ENCODE measurements at regions not wholly inside any gene's neighbourhood (a gene's known extent, or its start where the extent isn't known, plus 50 kb on each side); places are given as distances from the start of the nearest gene placed in this dataset.

DNA sequence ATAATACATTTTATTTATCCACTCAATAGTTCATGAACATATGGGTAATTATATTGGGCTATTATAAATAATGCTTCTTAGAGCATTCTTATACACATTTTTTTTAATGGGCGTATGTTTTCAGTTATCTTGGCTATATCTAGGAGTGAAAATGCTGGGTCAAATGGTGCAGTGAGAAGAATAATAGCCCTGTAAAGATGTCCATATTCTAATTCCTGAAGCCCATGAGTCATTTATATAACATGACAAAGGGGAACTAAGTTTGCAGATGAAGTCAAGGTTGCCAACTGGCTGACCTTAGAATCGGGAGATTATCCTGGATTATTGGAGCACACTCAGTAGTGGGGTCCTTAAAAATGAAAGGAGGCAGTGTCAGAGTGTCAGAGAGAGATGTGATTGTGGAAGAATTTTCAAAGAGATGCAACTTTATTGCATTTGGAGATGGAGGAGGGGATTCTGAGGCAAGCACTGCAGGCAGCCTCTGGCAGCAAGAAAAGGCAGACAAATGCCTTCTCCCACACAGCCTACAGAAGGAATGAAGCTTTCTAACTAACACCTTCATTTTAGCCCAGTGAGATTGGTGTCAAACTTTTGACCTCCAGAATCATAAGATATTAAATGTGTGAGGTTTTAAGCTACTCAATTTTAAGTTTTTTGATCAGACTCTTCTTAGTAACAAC, 106.1 kb upstream of the HS3ST1 start:
- no peak for DNase-seq (ENCODE audit: low read depth)

DNA sequence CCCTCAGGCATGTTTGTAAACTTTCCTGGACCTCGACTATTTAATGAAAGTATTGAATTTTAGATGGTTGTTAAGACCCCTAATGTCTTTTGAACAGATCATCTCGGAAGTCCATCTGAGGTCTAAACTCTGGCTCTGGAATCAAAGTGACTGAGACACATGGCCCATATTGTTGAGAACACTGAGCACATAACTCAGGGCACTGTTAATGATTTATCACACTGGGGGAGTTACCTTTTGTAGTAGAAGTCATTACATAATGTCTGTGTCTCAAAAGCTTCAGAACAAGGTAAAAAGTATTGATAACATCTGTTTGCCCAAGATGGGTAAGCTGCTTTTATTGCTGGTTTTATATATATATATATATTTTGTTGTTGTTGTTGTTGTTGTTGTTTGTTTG, 103.4 kb upstream of the HS3ST1 start:
- no peak for DNase-seq (ENCODE audit: low read depth)

DNA sequence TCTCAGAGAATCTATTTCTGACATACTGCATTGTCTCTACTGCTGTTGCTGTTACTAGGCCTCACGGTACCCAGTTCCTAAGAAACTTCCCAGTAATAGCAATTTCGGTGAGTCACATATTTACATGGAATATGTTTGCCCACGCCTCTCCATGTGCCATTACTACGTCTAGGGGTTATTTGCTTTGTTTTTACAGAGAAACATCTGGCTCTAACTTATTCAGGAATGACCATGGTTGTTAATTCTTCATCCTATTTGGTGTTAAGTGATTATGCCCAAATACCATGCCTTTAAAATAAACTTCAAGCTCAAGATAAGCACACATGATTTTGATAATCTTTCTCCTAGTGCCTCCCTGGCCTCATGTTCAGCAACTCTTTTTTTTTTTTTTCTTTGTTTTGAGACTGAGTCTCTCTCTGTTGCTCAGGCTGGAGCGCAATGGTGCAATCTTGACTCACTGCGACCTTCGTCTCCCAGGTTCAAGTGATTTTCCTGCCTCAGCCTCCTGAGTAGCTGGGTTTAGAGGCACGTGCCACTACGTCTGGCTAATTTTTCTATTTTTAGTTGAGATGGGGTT, 101.0 kb upstream of the HS3ST1 start:
- no peak for DNase-seq (ENCODE audit: low read depth)

DNA sequence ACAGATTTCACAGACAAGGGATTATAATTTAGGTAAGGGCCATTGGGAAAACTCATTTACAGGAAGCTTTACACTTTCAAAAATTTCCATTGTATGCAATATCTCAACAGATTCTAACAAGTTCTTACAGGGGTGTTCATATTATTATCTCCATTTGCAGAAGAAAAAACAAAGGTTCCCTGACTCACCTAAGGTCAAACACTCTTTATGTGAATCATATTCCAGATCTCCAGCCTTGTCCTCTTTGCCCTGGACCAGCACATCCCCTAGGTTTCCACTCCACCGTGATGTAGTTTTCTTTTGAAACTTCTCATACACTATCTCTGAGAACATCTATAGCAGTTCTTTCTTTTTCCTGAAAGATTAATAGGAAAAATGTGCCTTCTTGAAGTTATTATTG, 96.4 kb upstream of the HS3ST1 start:
- no peak for DNase-seq (ENCODE audit: low read depth)

DNA sequence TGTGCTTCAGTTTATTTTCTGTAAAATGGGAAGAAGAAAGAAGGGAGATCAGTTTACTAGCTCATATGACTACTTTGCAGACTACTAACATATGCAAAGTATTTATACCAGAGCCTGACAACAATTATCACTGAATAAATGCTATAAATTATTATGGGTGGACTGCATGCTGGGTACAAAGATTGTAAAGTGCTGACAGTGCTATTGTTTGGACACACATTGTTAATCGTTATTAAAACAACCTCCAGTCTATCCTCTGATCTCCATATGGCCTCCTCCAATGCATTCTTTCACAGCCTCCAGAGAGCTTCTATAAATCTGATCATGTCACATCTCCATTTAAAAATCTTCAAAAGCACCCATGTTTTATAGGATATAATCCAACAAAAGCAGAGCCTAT, 90.1 kb upstream of the HS3ST1 start:
- no peak for DNase-seq (ENCODE audit: low read depth)

DNA sequence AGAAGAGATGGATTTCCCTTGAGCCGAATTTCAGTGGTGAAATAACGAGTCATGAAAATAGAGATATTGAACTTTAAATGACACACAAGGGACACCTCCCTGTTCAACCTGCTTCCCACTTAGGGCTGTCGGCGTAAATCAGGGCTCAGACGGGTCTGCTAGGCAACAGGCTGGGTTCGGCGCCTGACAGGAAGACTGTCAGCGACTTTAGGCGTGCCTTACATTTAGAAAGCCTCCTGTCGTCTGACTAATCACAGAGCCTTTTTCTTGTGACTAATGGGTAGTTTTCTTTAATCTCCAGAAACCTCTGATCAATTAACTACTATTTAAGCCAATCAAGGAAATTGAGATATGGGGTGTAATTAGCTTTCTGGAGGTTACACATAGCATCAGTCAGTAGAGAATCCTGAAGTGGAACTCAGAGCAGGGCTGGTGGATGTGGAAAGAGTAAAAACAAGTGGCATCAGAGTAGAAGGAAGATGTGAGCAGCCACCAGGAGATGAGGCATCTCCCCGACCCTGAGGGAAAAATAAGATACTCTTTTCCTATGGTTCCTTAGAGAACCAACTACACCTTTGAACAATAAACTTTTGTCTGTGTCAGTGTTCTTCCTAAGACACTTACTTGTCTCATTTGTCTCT, 86.2 kb upstream of the HS3ST1 start:
- no peak for DNase-seq (ENCODE audit: low read depth)

DNA sequence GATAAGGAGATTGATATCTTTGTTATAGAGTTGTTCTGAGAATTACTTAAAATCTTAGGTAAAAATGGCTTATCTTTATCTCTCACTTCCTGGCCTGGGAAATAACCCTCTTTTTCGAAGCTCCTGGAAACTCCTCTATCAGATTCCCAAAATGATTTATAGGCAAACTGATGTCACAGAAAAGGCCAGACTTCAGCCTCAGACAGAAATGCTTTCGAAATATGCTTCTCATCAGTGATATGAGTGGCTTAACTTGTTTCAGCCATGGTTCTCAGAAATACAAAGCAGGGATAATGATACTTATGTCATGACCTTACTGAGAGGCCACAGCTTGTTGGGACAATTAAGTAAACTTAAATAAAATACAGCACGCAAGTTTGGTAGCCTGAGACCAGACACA, 85.3 kb upstream of the HS3ST1 start:
- no peak for DNase-seq (ENCODE audit: low read depth)

DNA sequence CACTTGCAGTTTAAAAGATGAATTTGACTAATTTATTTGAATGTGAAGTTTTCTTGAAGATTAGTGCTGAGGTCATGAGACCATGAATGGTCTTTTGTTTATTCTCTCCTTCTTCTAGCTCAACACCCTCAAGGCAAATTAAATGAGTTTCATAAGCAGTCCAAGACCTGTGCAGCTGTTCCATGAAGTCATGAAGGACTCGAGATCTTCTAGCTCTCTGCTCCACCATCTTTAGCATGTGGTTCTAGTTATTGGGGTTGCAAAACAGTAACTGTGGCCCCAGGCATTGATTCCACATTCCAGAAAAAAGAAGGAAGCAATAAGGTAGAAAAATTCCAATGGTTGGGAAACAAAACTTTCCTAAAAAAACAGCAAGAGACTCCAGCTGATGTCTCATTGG, 84.2 kb upstream of the HS3ST1 start:
- no peak for DNase-seq (ENCODE audit: low read depth)

DNA sequence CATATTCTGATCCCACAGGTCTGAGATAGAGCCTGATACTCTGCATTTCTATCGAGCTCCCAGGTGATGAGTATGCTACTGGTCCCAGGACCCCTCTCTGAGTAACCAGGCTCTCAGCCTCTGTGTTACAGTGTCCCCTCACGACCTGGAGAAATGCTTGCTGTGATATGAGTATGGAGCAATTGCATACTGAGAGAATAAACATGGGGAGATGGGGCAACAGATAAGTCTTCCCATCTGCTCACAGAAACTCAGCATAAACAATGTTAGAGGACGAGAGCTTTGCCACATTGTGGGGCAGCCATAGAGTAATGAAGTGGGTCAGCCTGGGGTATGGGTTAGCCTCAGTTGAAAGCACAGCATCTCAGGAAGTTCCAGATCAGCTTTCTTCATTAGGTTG, 82.6 kb upstream of the HS3ST1 start:
- no peak for DNase-seq (ENCODE audit: low read depth)

DNA sequence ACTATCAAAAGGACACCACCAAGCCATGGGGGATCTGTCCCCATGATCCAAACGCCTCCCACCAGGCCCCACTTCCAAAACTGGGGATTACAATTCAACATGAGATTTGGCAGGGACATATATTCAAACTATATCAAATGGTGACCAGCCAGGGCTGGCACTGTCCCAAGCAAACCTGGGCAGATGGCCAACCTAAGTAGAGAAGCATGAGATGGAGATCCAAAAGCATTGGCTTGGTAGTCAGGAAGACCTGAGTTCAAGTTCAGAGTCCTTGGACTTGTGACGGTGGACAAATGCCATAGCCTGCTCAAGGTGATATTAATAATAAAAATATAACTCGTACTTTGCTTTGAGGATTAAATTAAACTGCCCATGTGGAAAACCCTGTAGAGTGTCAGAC, 79.2 kb upstream of the HS3ST1 start:
- no peak for DNase-seq (ENCODE audit: low read depth)

DNA sequence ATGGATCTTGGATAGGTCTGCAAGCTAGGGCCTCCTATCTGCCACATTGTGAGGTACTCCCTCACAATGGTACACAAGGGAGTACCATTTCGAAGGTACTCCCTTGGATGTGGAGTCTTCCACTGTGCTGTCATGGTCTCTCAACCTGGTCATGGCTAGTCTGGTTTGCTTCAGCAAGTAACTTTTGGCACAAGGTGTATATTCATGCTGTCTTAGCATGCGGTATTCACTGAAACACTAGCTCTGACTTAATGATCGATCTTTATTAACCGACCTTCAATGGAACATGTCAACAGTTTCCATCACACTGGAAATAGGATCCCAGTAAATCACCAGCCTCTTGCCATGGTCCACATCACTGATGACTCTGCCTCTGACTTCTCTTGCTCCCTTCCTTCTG, 77.5 kb upstream of the HS3ST1 start:
- DNase-seq (ENCODE audit: low read depth) = no peak

DNA sequence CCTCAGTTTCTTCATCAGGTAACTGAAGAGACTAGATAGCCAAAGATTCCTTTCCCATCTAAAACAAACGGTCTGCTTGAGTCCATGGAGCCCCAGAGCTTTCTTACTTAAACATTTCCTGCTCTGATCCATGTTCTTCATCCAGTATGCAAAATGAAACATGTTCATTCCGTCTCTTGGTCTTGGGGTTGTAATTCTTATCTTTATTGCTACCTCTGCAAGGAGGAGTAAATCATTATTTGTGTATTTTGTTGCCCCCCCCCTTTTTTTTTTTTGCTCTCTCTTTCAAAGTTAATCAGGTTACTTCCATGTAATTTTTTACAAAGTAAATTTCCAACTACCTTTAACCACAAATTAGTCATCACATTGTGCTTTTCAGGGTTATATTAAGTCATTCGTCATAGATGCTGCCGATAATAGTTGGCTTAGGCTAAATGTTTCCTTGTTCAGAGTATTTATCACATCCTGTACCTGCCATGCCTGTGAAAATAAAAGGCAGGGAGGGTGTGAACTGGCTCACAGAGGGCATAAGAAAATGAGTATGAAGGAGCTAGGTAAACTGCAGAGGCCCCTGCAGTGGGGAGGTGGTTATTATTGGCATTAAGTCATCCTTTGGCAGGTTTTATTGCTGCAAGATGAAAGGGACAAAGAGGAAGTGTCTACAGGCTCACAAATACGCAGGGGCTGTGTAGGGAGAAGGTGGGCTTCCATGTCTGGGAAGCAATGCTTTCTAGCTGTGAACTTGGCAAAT, 76.7 kb upstream of the HS3ST1 start:
- no peak for DNase-seq (ENCODE audit: low read depth)

DNA sequence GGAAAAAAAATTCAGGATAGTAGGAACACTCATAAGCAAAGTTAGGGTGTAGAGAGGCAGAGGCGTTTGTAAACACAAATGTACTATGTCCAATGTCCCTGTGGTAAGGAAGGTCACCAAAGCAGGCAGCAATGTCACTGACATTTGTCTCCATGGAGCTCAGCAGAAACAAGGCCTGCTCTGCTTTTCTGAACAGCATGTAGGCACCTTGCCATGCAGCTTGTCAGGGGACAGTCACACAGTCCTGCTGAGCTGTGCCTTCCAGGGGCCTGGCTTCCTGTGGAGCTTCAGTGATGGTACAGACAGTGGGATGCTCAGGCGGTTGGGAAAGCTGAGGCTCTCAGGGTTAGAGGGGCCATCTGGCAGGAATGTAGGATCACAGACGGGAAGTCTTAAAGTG, 74.5 kb upstream of the HS3ST1 start:
- DNase-seq (ENCODE audit: low read depth) = no peak

DNA sequence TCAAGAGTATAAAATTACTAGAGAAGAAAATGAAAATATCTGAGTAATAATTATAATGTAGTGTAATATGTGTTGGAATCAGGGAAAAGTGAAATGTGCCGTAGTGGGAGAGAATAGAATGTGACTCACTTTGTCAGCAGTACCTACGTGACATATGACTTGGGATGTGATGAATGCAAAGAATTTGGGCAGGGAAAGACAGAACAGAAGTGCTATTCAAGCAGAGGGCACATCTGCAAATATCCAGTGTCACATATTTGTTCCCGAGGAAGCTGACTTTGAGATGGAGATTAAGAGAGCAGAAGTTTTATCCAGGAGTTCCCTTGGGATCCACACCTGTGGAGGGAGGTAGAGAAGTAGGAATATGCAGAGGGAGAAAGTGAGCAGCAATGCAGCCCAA, 69.3 kb upstream of the HS3ST1 start:
- no peak for DNase-seq (ENCODE audit: low read depth)

DNA sequence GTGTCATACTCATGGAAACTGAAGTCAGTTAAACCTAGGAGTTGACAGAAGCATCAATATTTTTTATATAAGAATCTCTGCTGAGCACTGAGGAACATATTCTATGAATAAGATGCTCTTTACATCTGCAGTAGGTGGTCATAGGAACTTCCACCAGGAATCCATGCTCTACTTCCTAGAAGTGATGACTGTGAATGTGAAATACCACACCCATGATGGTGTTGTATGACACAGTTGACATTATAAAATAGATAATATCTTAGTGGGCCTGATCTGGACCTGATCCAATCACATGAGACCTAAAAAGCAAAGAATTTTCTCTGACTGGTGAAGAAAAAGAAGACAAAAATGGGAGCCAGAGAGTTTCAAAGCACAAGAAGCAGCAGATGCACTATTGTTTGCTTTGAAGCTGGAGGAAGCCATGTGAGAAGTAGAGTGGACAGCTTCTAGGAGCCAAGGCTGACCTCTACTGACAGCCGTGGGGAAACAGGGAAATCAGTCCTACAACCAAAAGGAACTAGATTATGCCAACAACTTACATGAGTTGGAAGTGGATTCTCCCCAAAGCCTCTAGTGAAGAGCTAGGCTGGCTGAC, 68.6 kb upstream of the HS3ST1 start:
- DNase-seq (ENCODE audit: low read depth) = no peak

DNA sequence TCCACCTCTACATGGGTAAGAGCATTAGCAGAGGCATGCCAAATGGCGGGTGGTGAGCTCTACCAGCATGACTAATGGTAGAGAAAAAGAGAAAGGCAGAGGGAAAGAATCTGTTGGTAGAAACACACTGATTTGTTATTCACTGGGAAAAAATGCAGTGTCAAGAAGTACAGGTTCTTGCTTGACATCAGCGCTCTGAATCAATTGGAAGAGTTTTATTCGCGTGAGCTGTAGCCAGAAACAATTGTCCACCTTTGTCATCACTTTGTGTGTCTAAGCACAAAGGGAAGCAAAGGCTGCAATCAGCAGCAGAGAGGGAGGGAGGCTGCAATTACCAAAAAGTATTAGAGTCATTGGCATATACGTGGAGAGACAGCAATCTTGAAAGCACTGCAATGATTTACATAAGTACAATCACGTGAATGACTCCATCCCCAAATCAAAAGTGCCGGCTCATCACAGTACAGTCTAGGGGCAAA, 67.7 kb upstream of the HS3ST1 start:
- no peak for DNase-seq (ENCODE audit: low read depth)

DNA sequence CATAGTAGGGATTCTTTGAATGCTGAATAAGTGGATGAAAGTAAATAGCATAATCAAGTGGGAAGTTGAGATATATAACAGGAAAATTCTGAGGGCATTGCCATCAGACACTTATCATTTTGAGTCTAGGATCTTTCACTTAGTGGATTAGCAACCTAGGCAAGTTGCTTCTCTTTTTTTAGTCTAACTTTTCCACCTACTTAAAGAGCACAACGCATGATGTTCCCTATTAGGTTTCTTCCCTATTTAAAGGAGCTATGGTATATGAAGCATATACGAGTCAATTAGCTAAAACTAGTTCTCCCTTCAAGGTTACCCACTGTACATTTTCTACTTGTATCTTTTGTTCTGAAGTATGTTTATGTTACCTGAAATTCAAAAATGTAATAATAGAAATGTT, 67.1 kb upstream of the HS3ST1 start:
- no peak for DNase-seq (ENCODE audit: low read depth)

DNA sequence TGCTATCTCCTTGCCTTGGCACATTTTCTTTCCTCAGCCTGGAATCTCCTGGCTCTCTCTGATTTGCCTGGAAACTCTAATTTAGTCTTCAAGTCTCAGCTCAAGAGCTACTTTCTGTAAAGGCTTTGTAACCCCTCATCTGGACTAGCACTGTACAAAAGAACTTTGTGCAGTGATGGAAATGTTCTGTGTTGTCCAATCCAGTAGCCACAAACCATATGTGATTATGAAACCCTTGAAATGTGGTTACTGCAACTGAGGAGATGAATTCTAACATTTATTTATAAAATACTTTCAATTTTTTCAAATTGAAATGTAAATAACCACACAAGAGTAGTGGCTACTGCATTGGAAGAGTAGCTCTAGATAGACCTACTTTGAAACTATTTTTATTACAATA, 66.6 kb upstream of the HS3ST1 start:
- DNase-seq (ENCODE audit: low read depth) = no peak

DNA sequence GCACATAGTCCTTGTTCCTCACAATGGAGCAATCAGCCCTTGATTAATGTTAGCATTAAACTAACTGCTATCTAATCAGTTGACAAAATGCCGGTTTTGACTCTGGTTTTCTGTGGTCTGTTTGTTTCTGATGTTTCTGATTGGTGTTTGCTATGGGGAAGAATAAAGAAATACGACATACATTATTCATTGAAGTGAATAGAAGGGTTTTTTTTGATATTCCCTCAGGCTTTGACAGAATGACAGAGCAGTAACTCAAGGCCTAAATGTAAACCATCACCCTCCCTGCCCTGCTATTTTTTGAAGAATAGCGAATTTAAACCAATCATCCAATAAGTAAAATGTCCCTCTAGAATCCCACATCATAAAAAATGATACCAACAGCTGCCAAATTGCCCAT, 65.5 kb upstream of the HS3ST1 start:
- no peak for DNase-seq (ENCODE audit: low read depth)

DNA sequence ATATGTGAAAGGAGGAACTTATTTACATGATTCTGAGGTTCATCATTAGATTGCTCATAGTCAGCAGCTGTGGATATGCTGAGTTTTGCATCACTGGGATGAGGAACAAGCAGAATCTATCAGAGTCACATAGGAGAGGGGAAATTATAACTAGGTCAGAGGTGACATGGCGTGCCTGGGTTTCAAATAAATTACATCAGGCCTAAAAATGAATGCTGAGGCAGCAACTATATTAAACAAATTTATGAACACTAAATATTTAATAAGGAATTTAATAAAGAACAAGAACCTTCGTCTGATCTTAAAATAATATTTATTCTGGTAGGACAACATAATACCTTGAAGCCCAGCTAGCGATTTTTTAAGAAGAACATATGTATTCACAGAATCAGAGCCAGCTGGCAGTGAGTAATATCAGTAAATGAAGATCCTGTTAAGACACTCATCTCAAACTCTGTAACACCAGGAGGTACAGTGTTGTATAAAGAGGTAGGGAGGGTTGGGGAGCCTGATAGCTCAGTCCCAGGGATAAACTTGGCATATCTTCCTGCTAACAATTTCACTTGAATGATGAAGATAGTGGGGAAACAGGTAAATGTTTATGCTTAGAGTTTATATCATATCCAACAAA, 60.9 kb upstream of the HS3ST1 start:
- DNase-seq (ENCODE audit: low read depth) = no peak

DNA sequence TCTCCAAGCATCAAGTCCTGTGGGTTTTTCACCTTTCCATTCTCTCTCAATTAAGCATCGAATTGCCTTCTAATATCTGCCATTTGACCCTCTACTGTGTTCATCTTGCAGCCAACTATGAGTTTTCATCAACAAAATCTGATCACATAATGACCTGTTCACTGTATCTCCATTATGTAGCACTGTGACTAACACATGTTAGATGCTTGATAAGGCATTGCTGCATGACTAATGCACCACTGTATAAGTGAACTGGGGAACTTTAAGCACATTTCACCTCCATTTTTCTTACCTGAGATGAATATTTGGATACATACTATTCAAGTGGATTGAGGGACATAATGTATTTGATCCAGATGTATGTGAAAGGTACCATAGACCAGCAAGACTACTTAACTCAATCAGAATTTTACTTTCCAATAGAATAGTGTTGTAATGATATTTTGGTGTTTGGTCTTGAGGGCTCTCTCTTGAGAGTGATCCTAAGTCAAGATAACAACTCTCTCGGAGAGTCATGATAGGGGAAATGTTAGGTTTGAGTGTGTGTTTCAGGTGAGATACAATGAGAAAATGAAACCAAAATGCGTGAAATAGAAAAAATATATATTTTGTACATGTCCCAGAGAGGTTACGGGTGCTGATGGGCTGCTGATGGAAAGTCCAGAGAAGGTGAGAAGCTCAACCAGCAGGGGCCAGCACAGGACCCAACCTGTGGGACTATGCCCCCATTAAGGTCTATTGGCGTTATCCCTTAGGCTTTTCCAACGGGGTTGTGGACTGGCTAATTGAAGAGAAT, 60.2 kb upstream of the HS3ST1 start:
- no peak for DNase-seq (ENCODE audit: low read depth)
